Osteoblast (primary cell): ENCODE measurements at regions not wholly inside any gene's neighbourhood (a gene's known extent, or its start where the extent isn't known, plus 50 kb on each side); places are given as distances from the start of the nearest gene placed in this dataset.

ENCODE experiments used
- DNase-seq: peaks from one replicate; pipeline ENCODE4 v3.0.0; 2011; ENCODE audit warnings: low spot score, mixed read lengths; ENCODE audit not compliant: insufficient read length; ENCODE audit errors: missing footprints
- H2AFZ ChIP-seq: 2 replicates; pipeline ENCODE4 v1.6.0; 2011; ENCODE audit warnings: mild to moderate bottlenecking, low read length
- H3K27ac ChIP-seq: 2 replicates; pipeline ENCODE4 v1.5.1; 2011; ENCODE audit warnings: mild to moderate bottlenecking, low read depth, low read length, moderate library complexity
- H3K27me3 ChIP-seq: 2 replicates; pipeline ENCODE4 v1.6.0; 2012; ENCODE audit warnings: mild to moderate bottlenecking, control low read depth, inconsistent platforms, low read length, moderate library complexity; ENCODE audit not compliant: insufficient read depth
- H3K36me3 ChIP-seq: 2 replicates; pipeline ENCODE4 v1.5.1; 2011; ENCODE audit warnings: mild to moderate bottlenecking, low read length, control low read depth, moderate library complexity; ENCODE audit not compliant: insufficient read depth
- H3K4me1 ChIP-seq: 2 replicates; pipeline ENCODE4 v1.5.1; 2011; ENCODE audit warnings: mild to moderate bottlenecking, low read length, control low read depth, moderate library complexity; ENCODE audit not compliant: insufficient read depth
- H3K4me2 ChIP-seq: 2 replicates; pipeline ENCODE4 v1.6.0; 2011; ENCODE audit warnings: mild to moderate bottlenecking, low read length; ENCODE audit not compliant: insufficient read depth
- H3K4me3 ChIP-seq: fragments of 200-600 bp; sonication (generic); 3 replicates; pipeline ENCODE4 v1.5.1; 2012; ENCODE audit warnings: mild to moderate bottlenecking, low read length, inconsistent platforms; ENCODE audit not compliant: insufficient read depth
- H3K79me2 ChIP-seq: 2 replicates; pipeline ENCODE4 v1.6.0; 2012; ENCODE audit warnings: mild to moderate bottlenecking, low read length, control low read depth, inconsistent platforms; ENCODE audit not compliant: insufficient read depth
- H3K9me3 ChIP-seq: 2 replicates; pipeline ENCODE4 v1.5.1; 2011; ENCODE audit warnings: low read depth, low read length, control low read depth
- H4K20me1 ChIP-seq: 2 replicates; pipeline ENCODE4 v1.6.0; 2012; ENCODE audit warnings: mild to moderate bottlenecking, low read length, control low read depth; ENCODE audit not compliant: insufficient read depth
- TF ChIP-seq, protein P1 (sequence below): IDR thresholded peaks from 2 replicates; pipeline ENCODE4 v1.5.1; 2011; ENCODE audit warnings: mild to moderate bottlenecking, low read depth, low read length, moderate library complexity; ENCODE audit errors: extremely low read depth

GRCh38 chr4:136343340-136343739, 1189.0 kb downstream of the PCDH18 start:
- Histone ChIP-seq H3K4me1 (no peaks in the 10 kb centered on the region), H4K20me1 (no peaks in the 10 kb centered on the region), H3K79me2 (no peaks in the 10 kb centered on the region), H3K9me3 (no peaks in the 10 kb centered on the region), H3K27me3 (no peaks in the 10 kb centered on the region), H2AFZ (no peak overlapping the region), H3K27ac (no peak overlapping the region), H3K36me3 (no peaks in the 10 kb centered on the region), H3K4me3 (no peak overlapping the region), H3K4me2 (no peak overlapping the region)
- TF ChIP-seq, protein P1, sequence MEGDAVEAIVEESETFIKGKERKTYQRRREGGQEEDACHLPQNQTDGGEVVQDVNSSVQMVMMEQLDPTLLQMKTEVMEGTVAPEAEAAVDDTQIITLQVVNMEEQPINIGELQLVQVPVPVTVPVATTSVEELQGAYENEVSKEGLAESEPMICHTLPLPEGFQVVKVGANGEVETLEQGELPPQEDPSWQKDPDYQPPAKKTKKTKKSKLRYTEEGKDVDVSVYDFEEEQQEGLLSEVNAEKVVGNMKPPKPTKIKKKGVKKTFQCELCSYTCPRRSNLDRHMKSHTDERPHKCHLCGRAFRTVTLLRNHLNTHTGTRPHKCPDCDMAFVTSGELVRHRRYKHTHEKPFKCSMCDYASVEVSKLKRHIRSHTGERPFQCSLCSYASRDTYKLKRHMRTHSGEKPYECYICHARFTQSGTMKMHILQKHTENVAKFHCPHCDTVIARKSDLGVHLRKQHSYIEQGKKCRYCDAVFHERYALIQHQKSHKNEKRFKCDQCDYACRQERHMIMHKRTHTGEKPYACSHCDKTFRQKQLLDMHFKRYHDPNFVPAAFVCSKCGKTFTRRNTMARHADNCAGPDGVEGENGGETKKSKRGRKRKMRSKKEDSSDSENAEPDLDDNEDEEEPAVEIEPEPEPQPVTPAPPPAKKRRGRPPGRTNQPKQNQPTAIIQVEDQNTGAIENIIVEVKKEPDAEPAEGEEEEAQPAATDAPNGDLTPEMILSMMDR = no peak
- DNase-seq = no peak

- no peak for DNase-seq
- Histone ChIP-seq H3K4me3 (no peak overlapping the region), H4K20me1 (no peaks in the 10 kb centered on the region), H2AFZ (no peak overlapping the region), H3K27ac (no peak overlapping the region), H3K9me3 (no peaks in the 10 kb centered on the region), H3K79me2 (no peaks in the 10 kb centered on the region), H3K36me3 (no peaks in the 10 kb centered on the region), H3K4me1 (no peaks in the 10 kb centered on the region), H3K4me2 (no peak overlapping the region), H3K27me3 (no peaks in the 10 kb centered on the region)
- TF ChIP-seq, protein P1 = no peak
Observed at GRCh38 chr4:136342666-136343065, 1189.6 kb downstream of the PCDH18 start.

DNA sequence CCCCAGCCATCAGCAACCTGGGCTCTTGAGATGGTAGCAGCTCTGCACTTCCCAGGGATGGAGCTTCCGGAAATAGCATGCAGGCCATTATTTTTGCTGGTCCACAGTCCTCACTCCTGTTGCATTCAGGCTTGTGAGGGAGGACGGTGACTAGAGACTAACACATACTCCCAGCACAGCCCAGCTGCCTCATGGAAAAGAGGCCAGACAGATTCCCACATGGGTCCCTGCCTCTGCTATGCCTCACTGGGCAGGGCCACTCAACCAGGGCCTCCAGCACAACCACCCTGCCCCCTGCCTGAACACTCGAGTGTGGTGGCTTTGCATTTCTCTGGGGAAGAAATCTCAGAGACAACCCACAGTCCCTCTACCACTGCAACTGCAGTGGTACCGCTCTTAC, 1195.1 kb downstream of the PCDH18 start:
- Histone ChIP-seq H3K36me3 (no peaks in the 10 kb centered on the region), H3K4me3 (no peak overlapping the region), H3K4me1 (no peaks in the 10 kb centered on the region), H3K27ac (no peak overlapping the region), H3K9me3 (peaks cover 3% of the 10 kb centered on the region), H3K27me3 (no peaks in the 10 kb centered on the region), H3K4me2 (no peak overlapping the region), H4K20me1 (no peaks in the 10 kb centered on the region), H2AFZ (no peak overlapping the region), H3K79me2 (no peaks in the 10 kb centered on the region)
- DNase-seq = no peak
- TF ChIP-seq, protein P1 = no peak

DNA sequence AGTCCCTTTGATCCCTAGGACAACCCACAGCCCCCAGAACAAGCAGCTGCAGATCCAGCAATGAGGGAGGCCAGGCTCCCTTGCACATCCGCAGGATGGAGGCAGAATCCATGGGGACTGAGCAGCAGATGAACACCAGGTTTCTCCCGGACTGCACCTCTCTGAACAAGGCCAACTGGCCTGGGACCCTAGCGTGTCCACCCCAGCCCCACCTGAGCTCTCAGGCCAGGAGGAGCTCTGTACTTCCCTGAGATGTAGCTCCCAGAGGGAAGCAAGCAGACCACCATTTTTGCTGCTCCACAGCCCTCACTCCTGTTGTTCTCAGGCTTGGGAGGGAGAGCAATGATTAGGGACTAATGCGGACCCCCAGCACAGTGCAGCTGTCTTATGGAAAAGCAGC, 1195.8 kb downstream of the PCDH18 start:
- H2AFZ ChIP-seq = no peak overlapping the region
- H3K4me2 ChIP-seq = no peak overlapping the region
- no peaks in the 10 kb centered on the region for H3K79me2 ChIP-seq
- DNase-seq = no peak
- no peak overlapping the region for H3K27ac ChIP-seq
- H3K4me1 ChIP-seq = no peaks in the 10 kb centered on the region
- no peak overlapping the region for H3K4me3 ChIP-seq
- TF ChIP-seq, protein P1 = no peak
- no peaks in the 10 kb centered on the region for H4K20me1 ChIP-seq
- H3K36me3 ChIP-seq = no peaks in the 10 kb centered on the region
- no peaks in the 10 kb centered on the region for H3K27me3 ChIP-seq
- peaks cover 3% of the 10 kb centered on the region for H3K9me3 ChIP-seq
